HG03378 (cell line): ENCODE measurements at regions not wholly inside any gene's neighbourhood (a gene's known extent, or its start where the extent isn't known, plus 50 kb on each side); places are given as distances from the start of the nearest gene placed in this dataset.

Experiments used
- ATAC-seq: cut with Tn5 transposase; IDR thresholded peaks from one replicate; pipeline ENCODE4 v1.9.1; 2021; ENCODE audit warnings: mild to moderate bottlenecking, moderate library complexity; ENCODE audit not compliant: unreplicated experiment

GRCh38 chr9:8262625-8263622 lies 463.3 kb upstream of the DMAC1 start:
- no peak for ATAC-seq

DNA sequence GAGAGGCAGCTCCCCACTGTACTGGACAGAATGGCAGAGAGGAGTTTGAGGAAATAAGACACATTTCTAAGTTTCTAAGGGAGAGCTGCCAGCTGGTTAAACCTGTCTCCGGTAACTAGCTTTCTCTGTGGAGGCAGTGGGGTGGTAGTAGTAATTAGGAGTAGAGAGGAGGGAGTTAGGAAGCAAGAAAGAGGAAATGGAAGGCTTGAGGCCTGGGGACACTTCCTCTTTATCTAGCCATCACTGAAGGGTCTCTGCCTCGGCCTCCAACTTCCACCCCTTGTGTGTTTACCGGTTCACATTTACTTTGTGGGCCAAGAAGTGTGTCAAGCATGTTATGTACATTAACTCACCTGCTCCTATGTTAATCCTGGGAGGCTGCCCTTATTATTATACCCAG lies 462.2 kb upstream of the DMAC1 start:
- ATAC-seq: no peak

- no peak for ATAC-seq
Measured at GRCh38 chr9:8259028-8259427, 459.4 kb upstream of the DMAC1 start.

DNA sequence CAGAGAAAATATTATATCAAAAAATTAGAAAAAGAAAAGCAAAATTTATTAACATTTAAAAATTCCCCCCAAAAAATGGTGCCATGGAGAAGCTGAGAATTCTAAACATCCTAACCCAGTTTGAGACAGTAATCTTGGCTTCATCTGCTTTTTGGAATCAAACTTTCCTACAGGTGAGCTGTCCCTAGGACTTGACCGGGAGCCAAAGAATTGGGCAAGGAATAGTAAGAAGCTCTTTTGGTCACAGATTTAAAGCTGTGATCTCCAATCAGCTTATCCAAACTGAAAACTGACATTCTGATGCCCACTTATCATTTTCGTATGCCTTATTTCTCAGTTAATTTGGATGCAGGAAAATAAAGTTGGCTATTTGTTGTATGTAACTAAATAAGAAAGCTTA lies 457.3 kb upstream of the DMAC1 start:
- no peak for ATAC-seq

DNA sequence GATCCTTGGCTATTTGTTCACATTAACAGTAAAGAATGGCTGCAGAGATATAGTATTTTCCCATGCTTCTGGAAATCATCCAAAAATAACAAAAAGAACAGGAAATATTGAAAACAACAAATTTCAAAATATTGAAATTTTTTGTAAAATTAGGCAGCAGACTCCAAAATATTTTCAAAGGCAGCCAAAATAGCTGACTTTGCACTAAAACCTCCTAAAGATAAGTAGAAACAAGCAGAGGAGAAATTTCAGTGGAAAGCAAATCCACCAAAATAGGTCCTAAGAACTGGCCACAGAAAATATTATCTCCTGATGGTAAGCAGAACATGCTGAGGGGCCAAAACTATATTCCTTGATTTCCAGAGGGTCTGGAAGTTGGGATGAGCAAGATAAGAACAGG lies 456.3 kb upstream of the DMAC1 start:
- no peak for ATAC-seq

- ATAC-seq: no peak
Measured at GRCh38 chr9:8254541-8254940, 455.0 kb upstream of the DMAC1 start.

- no peak for ATAC-seq
Measured at GRCh38 chr9:8252445-8252844, 452.9 kb upstream of the DMAC1 start.

DNA sequence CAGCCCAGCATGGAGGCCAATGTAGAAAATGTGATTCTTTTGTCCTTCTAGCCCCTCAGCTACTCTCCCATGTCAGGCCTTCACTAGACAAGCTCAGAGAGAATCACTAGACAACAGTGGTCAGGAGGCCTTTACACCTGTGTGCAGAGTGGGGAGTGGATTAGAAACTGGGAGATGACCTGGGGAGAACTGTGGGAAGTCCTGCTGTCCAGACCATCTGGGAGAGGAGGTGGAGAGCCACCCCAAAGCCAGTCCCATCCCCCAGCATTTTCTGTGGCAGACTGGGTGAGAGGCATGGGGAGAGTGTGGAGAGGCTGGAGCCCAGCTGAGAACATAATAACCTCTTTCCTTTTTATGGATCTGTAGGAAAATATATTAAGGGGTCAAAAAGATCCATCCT lies 452.0 kb upstream of the DMAC1 start:
- ATAC-seq: no peak

GRCh38 chr9:8244505-8245092 lies 445.0 kb upstream of the DMAC1 start:
- ATAC-seq: no peak

GRCh38 chr9:8241201-8241600 lies 441.6 kb upstream of the DMAC1 start:
- no peak for ATAC-seq

GRCh38 chr9:8237096-8237495 lies 437.5 kb upstream of the DMAC1 start:
- ATAC-seq: no peak

GRCh38 chr9:8235489-8235888 lies 435.9 kb upstream of the DMAC1 start:
- ATAC-seq: no peak

- ATAC-seq: no peak
Measured at GRCh38 chr9:8234316-8234715, 434.7 kb upstream of the DMAC1 start.

GRCh38 chr9:8232726-8233125 lies 433.1 kb upstream of the DMAC1 start:
- ATAC-seq: no peak

DNA sequence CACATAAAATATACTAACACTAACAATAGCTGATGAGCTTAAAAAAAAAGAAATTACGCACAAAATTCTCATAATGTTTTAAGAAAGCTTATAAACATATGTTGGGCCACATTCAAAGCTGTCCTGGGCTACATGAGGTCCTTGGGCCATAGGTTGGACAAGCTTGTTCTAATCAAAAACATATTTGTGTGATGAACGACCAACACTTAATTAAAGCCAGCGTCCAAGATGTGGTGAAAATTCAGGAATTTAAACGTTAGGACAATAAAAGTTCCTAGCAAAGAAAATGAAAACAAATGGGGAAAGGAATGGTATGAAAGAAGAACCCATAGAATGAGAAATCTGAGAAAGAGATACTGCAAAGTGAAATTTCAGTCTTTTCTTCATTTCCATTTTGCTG lies 429.6 kb upstream of the DMAC1 start:
- no peak for ATAC-seq

- no peak for ATAC-seq
Measured at GRCh38 chr9:8224381-8224801, 424.8 kb upstream of the DMAC1 start.

DNA sequence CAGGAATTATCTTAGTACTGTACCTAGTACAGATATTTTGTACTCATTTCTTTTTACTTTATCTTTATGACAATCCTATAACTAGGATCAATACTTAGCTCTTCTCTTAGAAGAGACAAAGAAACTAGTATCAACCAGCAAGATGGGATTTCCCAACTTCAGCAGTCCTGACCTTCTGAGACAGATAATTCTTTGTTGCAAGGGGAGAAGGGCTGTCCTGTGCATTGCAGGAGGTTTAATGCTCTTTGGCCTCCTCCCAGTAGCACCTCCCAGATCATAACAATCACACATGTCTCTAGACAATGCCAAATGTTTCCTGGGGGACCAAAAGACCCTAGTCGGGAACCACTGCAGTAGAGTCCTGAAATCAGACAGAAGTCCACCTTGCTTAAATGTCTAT lies 424.3 kb upstream of the DMAC1 start:
- ATAC-seq: no peak

DNA sequence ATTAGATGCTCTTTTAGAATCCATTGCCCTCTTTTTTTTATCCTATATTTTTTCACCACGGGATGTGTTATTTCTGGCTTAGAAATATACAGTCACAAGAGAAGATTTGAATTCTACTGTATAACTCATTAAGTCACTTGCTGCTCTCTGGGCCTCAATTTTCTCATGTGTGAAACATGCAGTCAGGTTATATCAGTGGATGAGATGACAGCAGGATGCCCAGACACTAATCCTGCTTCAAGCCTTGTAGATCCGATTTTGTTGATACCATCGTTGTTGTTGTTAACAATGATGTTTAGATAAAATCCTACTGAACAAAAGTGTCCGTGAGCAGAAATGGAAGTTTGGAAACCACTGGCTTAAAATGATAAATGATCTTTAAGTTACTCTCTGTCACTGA lies 421.9 kb upstream of the DMAC1 start:
- no peak for ATAC-seq

GRCh38 chr9:8208465-8208864 lies 408.9 kb upstream of the DMAC1 start:
- no peak for ATAC-seq

GRCh38 chr9:8207596-8207995 lies 408.0 kb upstream of the DMAC1 start:
- no peak for ATAC-seq

DNA sequence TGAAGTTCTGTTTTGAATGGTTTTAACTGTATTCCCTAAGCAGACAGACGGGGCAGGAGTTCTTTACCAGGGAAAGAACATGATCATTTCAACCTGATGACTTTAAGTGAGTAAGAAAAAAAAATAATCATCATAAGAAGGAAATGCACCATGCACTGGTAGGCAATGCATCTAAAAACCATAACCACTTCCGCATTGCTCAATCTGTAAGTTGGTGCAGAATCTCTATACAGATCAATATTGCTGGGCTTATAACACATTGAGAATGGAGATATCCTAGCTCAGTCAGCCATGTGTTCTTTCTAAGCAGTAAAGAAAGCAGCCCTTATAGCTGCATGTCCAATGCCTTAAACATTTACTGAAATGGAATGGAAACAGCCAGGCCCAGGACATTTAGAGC lies 407.1 kb upstream of the DMAC1 start:
- ATAC-seq: no peak

DNA sequence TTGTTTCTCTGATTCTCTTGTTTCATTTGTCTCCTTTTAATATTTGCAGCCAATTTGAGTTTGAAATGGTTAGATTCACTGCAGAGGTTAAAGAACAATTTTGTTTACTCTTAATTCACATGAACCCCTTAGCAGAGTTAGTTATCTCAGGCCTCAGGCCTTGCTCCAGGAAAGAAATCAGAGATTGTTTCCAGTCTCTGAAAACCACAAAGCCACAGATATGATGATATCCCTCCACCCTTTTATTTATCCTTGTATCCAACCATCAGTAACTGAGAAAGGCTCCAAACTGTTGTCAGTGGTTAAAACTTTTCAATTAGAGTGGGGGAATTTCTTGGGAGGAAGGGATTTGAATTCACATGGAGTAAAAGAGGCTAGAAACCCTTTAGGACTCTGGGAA lies 406.0 kb upstream of the DMAC1 start:
- no peak for ATAC-seq
